Activated B cell treated with CpG ODN at 0.5 μM for 24 hours (primary cell): ENCODE measurements at regions not wholly inside any gene's neighbourhood (a gene's known extent, or its start where the extent isn't known, plus 50 kb on each side); places are given as distances from the start of the nearest gene placed in this dataset.

ENCODE experiments used
- ATAC-seq: fragments of 200-7000 bp; cut with Tn5 transposase; one replicate; pipeline ENCODE4 v1.10.0; 2021; ENCODE audit warnings: low read depth, mild to moderate bottlenecking, moderate library complexity
- CTCF ChIA-PET: fragments of 350-600 bp; sonication (Branson Sonifier 250); formaldehyde crosslinking; loops from one replicate; lab custom pipeline; 2021; ENCODE audit warnings: antibody characterized with exemption; lab: Charles Lee
- POLR2A ChIA-PET: fragments of 350-600 bp; sonication (Branson Sonifier 250); formaldehyde crosslinking; loops from one replicate; lab custom pipeline; 2021; ENCODE audit warnings: antibody characterized with exemption; lab: Charles Lee
- DNase-seq: peaks from one replicate; pipeline ENCODE4 v3.0.0; 2022
- H3K27ac Mint-ChIP-seq: one replicate; pipeline ENCODE4 v1.8.0; 2020; ENCODE audit warnings: mixed read lengths
- H3K27me3 Mint-ChIP-seq: one replicate; pipeline ENCODE4 v1.8.0; 2021; ENCODE audit warnings: mixed read lengths
- H3K36me3 Mint-ChIP-seq: one replicate; pipeline ENCODE4 v1.8.0; 2021; ENCODE audit warnings: low read depth, mixed read lengths
- H3K4me1 Mint-ChIP-seq: one replicate; pipeline ENCODE4 v1.8.0; 2021; ENCODE audit warnings: mixed read lengths
- H3K4me3 Mint-ChIP-seq: one replicate; pipeline ENCODE4 v1.8.0; 2020; ENCODE audit warnings: mild to moderate bottlenecking, mixed read lengths
- H3K9me3 Mint-ChIP-seq: one replicate; pipeline ENCODE4 v1.8.0; 2020; ENCODE audit warnings: mixed read lengths
- CTCF ChIP-seq: fragments of 200-600 bp; IDR thresholded peaks from one replicate; pipeline ENCODE4 v1.8.0; 2022; ENCODE audit warnings: antibody characterized with exemption, mild to moderate bottlenecking
- intact Hi-C: fragments of 100-400 bp; cut with micrococcal nuclease; formaldehyde crosslinking; loops from one replicate; pipeline ENCODE4 v1.15.1; 2024

- Mint-ChIP-seq H3K36me3 (no peaks in the 10 kb centered on the region), H3K27me3 (no peaks in the 10 kb centered on the region), H3K9me3 (peaks cover 14% of the 10 kb centered on the region), H3K4me3 (no peak overlapping the region), H3K27ac (no peak overlapping the region), H3K4me1 (no peaks in the 10 kb centered on the region)
- DNase-seq (no peak), ATAC-seq (no peak)
- CTCF ChIA-PET = no interaction called here
- intact Hi-C loops = no loop called here
- POLR2A ChIA-PET = no interaction called here
- no peak for TF ChIP-seq CTCF
Measured at GRCh38 chr4:188411805-188412204, 272.6 kb downstream of the TRIML1 start.

- Mint-ChIP-seq H3K9me3 (peaks cover 14% of the 10 kb centered on the region), H3K4me3 (no peak overlapping the region), H3K36me3 (no peaks in the 10 kb centered on the region), H3K27ac (no peak overlapping the region), H3K27me3 (no peaks in the 10 kb centered on the region), H3K4me1 (no peaks in the 10 kb centered on the region)
- CTCF ChIA-PET = no interaction called here
- POLR2A ChIA-PET = no interaction called here
- ATAC-seq (no peak), DNase-seq (no peak)
- intact Hi-C loops = no loop called here
- TF ChIP-seq CTCF = no peak
Measured at GRCh38 chr4:188412499-188412898, 273.3 kb downstream of the TRIML1 start.

- H3K4me3 Mint-ChIP-seq = no peak overlapping the region
- ATAC-seq = no peak
- H3K27me3 Mint-ChIP-seq = no peaks in the 10 kb centered on the region
- no peak overlapping the region for H3K27ac Mint-ChIP-seq
- DNase-seq = no peak
- H3K4me1 Mint-ChIP-seq = no peaks in the 10 kb centered on the region
- H3K9me3 Mint-ChIP-seq = peaks cover 12% of the 10 kb centered on the region
- CTCF ChIA-PET = no interaction called here
- no peaks in the 10 kb centered on the region for H3K36me3 Mint-ChIP-seq
- no peak for TF ChIP-seq CTCF
- POLR2A ChIA-PET = no interaction called here
- intact Hi-C loops = no loop called here
Measured at GRCh38 chr4:188414441-188414840, 275.2 kb downstream of the TRIML1 start.

GRCh38 chr4:188417181-188417580, 277.9 kb downstream of the TRIML1 start:
- Mint-ChIP-seq H3K36me3 (no peaks in the 10 kb centered on the region), H3K4me1 (no peaks in the 10 kb centered on the region), H3K27me3 (no peaks in the 10 kb centered on the region), H3K9me3 (peaks cover 13% of the 10 kb centered on the region), H3K4me3 (no peak overlapping the region), H3K27ac (no peak overlapping the region)
- DNase-seq (no peak), ATAC-seq (no peak)
- no peak for TF ChIP-seq CTCF
- CTCF ChIA-PET = no interaction called here
- intact Hi-C loops = no loop called here
- POLR2A ChIA-PET = no interaction called here

GRCh38 chr4:188423039-188423438, 283.8 kb downstream of the TRIML1 start:
- CTCF ChIA-PET = no interaction called here
- TF ChIP-seq CTCF = no peak

More at GRCh38 chr4:188423039-188423438, 283.8 kb downstream of the TRIML1 start:
- Mint-ChIP-seq H3K27me3 (no peaks in the 10 kb centered on the region), H3K4me1 (no peaks in the 10 kb centered on the region), H3K4me3 (no peak overlapping the region), H3K27ac (no peak overlapping the region), H3K9me3 (peaks cover 13% of the 10 kb centered on the region), H3K36me3 (no peaks in the 10 kb centered on the region)
- intact Hi-C loops = no loop called here
- no peak for DNase-seq
- ATAC-seq = no peak
- POLR2A ChIA-PET = no interaction called here
